ENCODE measurements at regions not wholly inside any gene's neighbourhood (a gene's known extent, or its start where the extent isn't known, plus 50 kb on each side); places are given as distances from the start of the nearest gene placed in this dataset.

- no peak overlapping the region for H3K4me3 ChIP-seq (ENCODE audit: low read depth, low read length)
- no peak for DNase-seq (ENCODE audit: low read depth)
- TF ChIP-seq POLR2A (IDR thresholded peaks at IDR 0.05; ENCODE audit: extremely low read depth, insufficient read length): no peak
- no peak for TF ChIP-seq CTCF (IDR thresholded peaks at IDR 0.05; ENCODE audit: low read depth, low read length)
These were observed 480.2 kb downstream of the CAAP1 start for GRCh38 chr9:26412446-26412845.

GRCh38 chr9:26406676-26407075 lies 485.9 kb downstream of the CAAP1 start:
- no peak for DNase-seq (ENCODE audit: low read depth)
- no peak overlapping the region for H3K4me3 ChIP-seq (ENCODE audit: low read depth, low read length)
- TF ChIP-seq POLR2A (IDR thresholded peaks at IDR 0.05; ENCODE audit: extremely low read depth, insufficient read length) (no peak), CTCF (IDR thresholded peaks at IDR 0.05; ENCODE audit: low read depth, low read length) (no peak), MYC (IDR thresholded peaks at IDR 0.05; ENCODE audit: low read depth, low read length) (no peak)
- TF ChIP-seq, protein P1, sequence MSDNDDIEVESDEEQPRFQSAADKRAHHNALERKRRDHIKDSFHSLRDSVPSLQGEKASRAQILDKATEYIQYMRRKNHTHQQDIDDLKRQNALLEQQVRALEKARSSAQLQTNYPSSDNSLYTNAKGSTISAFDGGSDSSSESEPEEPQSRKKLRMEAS (IDR thresholded peaks at IDR 0.05; ENCODE audit: low read depth, low read length): no peak

DNA sequence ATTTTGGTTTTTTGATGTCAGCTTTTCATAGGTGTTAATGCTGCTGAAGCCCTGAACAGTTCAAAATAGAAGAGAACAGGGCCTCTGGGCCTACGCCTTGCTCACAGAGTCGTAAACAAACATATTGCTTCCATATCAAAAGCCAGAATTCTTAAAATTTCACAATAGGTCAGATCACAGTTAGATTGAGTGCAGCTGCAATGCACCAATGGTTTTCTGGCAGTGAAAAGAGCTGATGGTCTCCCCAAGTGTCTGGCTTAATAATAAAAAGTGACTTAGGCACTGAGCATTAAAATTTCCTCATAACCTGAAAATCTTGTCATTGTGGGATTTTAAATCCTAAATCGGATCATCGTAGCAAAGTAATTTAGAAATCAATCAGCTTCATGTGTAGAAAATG lies 493.0 kb downstream of the CAAP1 start:
- TF ChIP-seq MYC (IDR thresholded peaks at IDR 0.05; ENCODE audit: low read depth, low read length) (no peak), CTCF (IDR thresholded peaks at IDR 0.05; ENCODE audit: low read depth, low read length) (no peak), POLR2A (IDR thresholded peaks at IDR 0.05; ENCODE audit: extremely low read depth, insufficient read length) (no peak)
- TF ChIP-seq, protein P1 (IDR thresholded peaks at IDR 0.05; ENCODE audit: low read depth, low read length): no peak
- DNase-seq (ENCODE audit: low read depth): no peak

GRCh38 chr9:26394025-26394424 lies 498.6 kb downstream of the CAAP1 start:
- no peak overlapping the region for H3K4me3 ChIP-seq (ENCODE audit: low read depth, low read length)
- no peak for DNase-seq (ENCODE audit: low read depth)
- TF ChIP-seq CTCF (IDR thresholded peaks at IDR 0.05; ENCODE audit: low read depth, low read length): no peak
- TF ChIP-seq, protein P1 (IDR thresholded peaks at IDR 0.05; ENCODE audit: low read depth, low read length): no peak
- TF ChIP-seq MYC (IDR thresholded peaks at IDR 0.05; ENCODE audit: low read depth, low read length): no peak
- TF ChIP-seq POLR2A (IDR thresholded peaks at IDR 0.05; ENCODE audit: extremely low read depth, insufficient read length): no peak

More for the DNA sequence above, 493.0 kb downstream of the CAAP1 start:
- no peak overlapping the region for H3K4me3 ChIP-seq (ENCODE audit: low read depth, low read length)

GRCh38 chr9:26392639-26393038 lies 500.0 kb downstream of the CAAP1 start:
- DNase-seq (ENCODE audit: low read depth): no peak
- H3K4me3 ChIP-seq (ENCODE audit: low read depth, low read length): no peak overlapping the region
- TF ChIP-seq POLR2A (IDR thresholded peaks at IDR 0.05; ENCODE audit: extremely low read depth, insufficient read length): no peak

DNA sequence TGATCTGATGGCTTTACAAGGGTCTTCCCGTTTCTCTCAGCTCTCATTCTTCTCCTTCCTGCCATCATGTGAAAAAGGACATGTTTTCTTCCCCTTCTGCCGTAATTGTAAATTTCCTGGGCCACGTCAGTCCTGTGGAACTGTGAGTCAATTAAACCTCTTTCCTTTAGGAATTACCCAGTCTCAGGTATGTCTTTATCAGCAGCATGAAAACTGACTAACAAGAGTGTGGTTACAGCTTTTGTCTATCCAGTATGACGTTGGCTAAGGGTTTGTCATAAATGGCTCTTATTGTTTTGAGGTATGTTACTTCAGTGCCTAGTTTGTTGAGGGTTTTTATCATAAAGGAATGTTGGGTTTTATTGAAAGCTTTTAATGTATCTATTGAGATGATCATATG lies 501.6 kb downstream of the CAAP1 start:
- no peak overlapping the region for H3K4me3 ChIP-seq (ENCODE audit: low read depth, low read length)
- no peak for DNase-seq (ENCODE audit: low read depth)
- no peak for TF ChIP-seq MYC (IDR thresholded peaks at IDR 0.05; ENCODE audit: low read depth, low read length)
- TF ChIP-seq CTCF (IDR thresholded peaks at IDR 0.05; ENCODE audit: low read depth, low read length): no peak
- no peak for TF ChIP-seq POLR2A (IDR thresholded peaks at IDR 0.05; ENCODE audit: extremely low read depth, insufficient read length)
- TF ChIP-seq, protein P1 (IDR thresholded peaks at IDR 0.05; ENCODE audit: low read depth, low read length): no peak
